Suprapubic skin (tissue), 4 donors: ENCODE measurements at regions not wholly inside any gene's neighbourhood (a gene's known extent, or its start where the extent isn't known, plus 50 kb on each side); places are given as distances from the start of the nearest gene placed in this dataset.

ENCODE experiments used
- POLR2A ChIP-seq, 2 donors: fragments of 450-650 bp; IDR thresholded peaks; one replicate each; pipeline ENCODE4 v1.6.1; 2017; ENCODE audit warnings: antibody characterized with exemption in 2 of 2, mild to moderate bottlenecking in 2 of 2, moderate library complexity in 2 of 2
- POLR2AphosphoS5 ChIP-seq, 3 donors: sonication (generic); formaldehyde crosslinking; IDR thresholded peaks; one replicate each; pipeline ENCODE4 v1.6.1; 2017; ENCODE audit warnings: antibody characterized with exemption in 3 of 3
- TF ChIP-seq, protein P1 (sequence below), 2 donors: fragments of 200-600 bp in 1 of 2; fragments of 450-650 bp in 1 of 2; sonication (generic) in 1 of 2; IDR thresholded peaks; one replicate each; pipeline ENCODE4 v1.5.1; 2016 to 2019; ENCODE audit warnings: antibody characterized with exemption in 2 of 2, mild to moderate bottlenecking in 1 of 2, moderate library complexity in 1 of 2

DNA sequence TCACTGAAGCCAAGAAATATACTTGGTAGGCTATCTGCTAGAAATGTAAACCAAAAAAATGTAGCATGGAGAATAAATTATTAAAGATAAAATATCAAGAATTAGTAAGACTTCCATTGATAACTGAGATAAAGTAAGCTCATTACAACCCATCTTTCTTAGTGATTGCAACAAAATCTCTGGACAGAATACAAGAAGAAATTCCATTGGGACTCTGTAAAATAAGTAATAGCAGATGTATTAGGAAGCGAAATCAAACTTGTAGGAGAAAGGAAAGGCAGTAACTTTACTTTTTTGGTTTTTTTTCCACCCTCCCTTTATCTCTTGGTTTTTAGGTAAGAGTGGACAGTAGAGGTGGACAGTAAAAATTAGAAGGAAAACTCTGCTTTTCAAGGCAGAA lies 605.7 kb downstream of the DACH1 start:
- no peak for TF ChIP-seq POLR2A (IDR thresholded peaks at IDR 0.05)
- TF ChIP-seq, protein P1, sequence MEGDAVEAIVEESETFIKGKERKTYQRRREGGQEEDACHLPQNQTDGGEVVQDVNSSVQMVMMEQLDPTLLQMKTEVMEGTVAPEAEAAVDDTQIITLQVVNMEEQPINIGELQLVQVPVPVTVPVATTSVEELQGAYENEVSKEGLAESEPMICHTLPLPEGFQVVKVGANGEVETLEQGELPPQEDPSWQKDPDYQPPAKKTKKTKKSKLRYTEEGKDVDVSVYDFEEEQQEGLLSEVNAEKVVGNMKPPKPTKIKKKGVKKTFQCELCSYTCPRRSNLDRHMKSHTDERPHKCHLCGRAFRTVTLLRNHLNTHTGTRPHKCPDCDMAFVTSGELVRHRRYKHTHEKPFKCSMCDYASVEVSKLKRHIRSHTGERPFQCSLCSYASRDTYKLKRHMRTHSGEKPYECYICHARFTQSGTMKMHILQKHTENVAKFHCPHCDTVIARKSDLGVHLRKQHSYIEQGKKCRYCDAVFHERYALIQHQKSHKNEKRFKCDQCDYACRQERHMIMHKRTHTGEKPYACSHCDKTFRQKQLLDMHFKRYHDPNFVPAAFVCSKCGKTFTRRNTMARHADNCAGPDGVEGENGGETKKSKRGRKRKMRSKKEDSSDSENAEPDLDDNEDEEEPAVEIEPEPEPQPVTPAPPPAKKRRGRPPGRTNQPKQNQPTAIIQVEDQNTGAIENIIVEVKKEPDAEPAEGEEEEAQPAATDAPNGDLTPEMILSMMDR (IDR thresholded peaks at IDR 0.05): no peak
- TF ChIP-seq POLR2AphosphoS5 (IDR thresholded peaks at IDR 0.05): no peak
